HG03066 (cell line): ENCODE measurements at regions not wholly inside any gene's neighbourhood (a gene's known extent, or its start where the extent isn't known, plus 50 kb on each side); places are given as distances from the start of the nearest gene placed in this dataset.
"Not testable (repeated sequence)": the region's sequence is repeated elsewhere in the genome, so short reads cannot be mapped to it uniquely, and the experiment has no call there.

Source experiments
- ATAC-seq: cut with Tn5 transposase; IDR thresholded peaks from one replicate; pipeline ENCODE4 v1.9.1; 2021; ENCODE audit warnings: low read depth; ENCODE audit not compliant: unreplicated experiment

- not testable (repeated sequence) for ATAC-seq
These were observed 66.3 kb downstream of the FAM72C start for GRCh38 chr1:143905214-143906179.

DNA sequence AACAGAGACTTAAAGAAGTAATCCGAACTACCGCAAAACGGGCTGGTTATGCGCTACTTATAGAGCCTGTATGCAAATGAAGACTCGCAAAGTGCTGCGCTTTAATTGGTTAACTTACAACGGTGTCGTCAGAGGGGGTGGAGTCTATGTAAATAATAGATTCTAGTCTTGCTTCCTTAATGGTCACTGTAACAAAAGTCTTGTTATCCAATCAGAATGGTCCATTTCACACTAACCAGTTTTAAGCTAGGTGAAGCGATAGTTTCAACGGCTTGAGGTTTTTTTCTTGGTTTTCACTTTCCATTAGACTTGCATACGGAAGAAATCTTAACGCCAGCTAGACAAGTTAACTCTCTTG lies 67.2 kb downstream of the FAM72C start:
- ATAC-seq = not testable (repeated sequence)

DNA sequence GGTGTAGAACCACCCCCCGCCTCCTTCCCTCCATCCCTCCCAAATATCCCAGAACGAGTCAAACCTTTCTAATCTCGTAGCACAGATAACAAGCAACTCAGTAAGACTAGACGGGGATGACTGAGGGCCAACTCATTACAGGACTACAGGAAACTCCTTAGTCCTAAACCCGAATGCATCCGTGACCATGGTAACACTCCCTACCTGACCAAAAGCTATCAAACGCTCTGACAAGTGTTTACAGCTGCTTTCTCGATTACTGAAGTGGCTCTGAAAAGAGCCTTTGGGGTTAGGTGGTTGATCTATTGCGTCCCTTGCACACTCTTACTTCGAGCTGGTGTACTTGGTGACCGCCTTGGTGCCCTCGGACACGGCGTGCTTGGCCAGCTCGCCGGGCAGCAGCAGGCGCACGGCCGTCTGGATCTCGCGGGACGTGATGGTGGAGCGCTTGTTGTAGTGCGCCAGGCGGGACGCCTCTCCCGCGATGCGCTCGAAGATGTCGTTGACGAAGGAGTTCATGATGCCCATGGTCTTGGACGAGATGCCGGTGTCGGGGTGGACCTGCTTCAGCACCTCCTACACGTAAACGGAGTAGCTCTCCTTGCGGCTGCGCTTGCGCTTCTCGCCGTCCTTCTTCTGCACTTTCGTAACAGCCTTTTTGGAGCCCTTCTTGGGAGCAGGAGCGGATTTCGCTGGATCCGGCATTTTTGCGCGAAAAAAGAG lies 67.7 kb downstream of the FAM72C start:
- ATAC-seq = not testable (repeated sequence)

GRCh38 chr1:143896377-143896776 lies 75.4 kb downstream of the FAM72C start:
- not testable (repeated sequence) for ATAC-seq

DNA sequence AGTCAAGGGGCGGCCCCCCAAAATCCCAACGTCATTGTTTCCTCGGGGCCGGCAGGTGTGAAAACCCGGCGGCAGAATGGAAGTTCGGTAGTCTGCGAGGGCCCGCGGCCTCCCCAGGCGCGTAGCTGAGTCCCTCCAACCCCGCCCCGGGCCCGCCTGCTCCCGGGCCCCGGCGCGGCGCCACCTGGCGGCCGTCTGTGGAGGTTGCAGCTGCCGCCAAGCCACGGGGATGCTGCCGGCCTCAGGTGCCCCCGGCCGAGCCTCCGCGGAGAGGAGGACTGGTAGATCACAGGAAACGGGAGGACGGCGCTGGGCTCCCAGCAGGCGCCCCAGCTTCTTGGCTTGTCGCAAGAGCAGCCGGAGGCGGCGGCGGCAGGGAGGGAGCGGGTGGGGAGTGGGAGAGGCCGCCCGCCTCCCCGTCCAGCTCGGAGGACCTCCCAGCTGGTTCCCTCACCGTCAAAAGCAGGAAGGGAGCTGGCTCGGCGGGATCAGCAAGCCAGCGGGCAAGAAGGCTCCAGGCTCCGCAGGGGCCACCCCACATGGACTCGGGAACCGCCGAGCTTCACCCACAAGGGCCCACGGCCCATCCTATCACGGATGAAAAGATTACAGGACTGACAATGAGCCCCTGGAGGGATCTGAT lies 86.7 kb downstream of the FAM72C start:
- peak; percentile 52 for ATAC-seq

DNA sequence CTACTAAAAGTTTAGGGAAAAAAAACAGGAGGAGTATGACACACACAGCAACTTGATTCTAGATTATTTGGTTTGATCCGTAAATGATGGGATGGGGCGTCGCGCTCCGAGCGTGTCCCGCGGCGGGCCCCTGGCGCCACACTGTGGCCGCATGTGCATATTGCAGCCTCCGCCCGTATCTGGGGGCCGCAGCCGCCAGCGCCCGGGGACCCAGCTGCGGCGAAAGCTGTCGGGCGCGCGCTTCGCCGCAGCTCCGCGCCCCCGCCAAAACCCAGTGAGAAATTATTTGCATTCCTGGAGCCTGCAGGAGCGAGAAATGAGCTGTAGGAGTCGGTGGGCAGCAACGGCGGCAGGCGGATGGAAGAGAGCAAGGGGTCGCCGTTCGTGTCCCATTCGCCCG lies 87.3 kb downstream of the FAM72C start:
- ATAC-seq = peak; percentile 74

GRCh38 chr1:143879757-143880536 lies 91.8 kb downstream of the FAM72C start:
- ATAC-seq = not testable (repeated sequence)

GRCh38 chr1:143875947-143876346 lies 95.8 kb downstream of the FAM72C start:
- not testable (repeated sequence) for ATAC-seq

DNA sequence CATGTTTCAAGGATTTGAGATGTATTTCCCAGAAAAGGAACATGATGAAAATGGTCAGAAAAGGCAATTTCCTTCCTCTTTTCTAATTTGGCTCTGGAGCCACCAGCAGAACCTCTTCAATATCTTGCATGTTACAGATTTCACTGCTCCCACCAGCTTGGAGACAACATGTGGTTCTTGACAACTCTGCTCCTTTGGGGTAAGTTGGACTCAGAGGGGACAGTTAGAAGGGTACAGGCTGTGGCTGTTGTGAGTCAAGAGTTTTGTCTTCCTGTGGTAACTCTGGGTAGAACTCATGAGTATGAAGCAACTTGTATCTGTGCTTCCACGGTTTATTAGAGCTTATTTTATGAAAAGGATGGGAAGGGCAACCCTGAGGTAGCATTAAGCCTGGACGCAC lies 97.2 kb downstream of the FAM72C start:
- ATAC-seq = not testable (repeated sequence)

- ATAC-seq = not testable (repeated sequence)
These were observed 98.1 kb downstream of the FAM72C start for GRCh38 chr1:143873650-143874049.

GRCh38 chr1:143870388-143870787 lies 101.4 kb downstream of the FAM72C start:
- ATAC-seq = not testable (repeated sequence)

DNA sequence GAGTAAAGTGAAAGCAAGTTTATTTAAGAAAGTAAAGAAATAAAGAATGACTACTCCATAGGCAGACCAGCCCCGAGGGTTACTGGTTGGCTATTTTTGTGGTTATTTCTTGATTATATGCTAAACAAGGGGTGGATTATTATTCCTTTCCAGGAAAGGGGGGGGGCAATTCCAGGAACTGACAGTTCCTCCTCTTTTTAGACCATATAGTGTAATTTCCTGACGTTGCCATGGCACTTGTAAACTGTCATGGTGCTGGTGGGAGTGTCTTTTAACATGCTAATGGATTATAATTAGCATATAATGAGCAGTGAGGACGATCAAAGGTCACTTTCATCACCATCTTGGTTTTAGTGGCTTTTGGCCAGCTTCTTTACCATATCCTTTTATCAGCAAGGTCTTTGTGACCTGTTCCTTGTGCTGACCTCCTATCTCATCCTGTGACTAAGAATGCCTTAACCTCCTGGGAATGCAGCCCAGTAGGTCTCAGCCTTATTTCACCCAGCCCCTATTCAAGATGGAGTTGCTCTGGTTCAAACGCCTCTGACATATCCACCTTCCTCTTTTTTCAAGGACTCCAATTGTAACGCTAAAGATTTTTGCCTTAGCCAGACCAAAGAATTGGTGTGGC lies 104.1 kb downstream of the FAM72C start:
- ATAC-seq = not testable (repeated sequence)

GRCh38 chr1:143863901-143864520 lies 107.8 kb downstream of the FAM72C start:
- ATAC-seq = not testable (repeated sequence)

GRCh38 chr1:143862722-143863121 lies 109.1 kb downstream of the FAM72C start:
- ATAC-seq = not testable (repeated sequence)

- ATAC-seq = not testable (repeated sequence)
These were observed 110.5 kb downstream of the FAM72C start for GRCh38 chr1:143861306-143861705.

DNA sequence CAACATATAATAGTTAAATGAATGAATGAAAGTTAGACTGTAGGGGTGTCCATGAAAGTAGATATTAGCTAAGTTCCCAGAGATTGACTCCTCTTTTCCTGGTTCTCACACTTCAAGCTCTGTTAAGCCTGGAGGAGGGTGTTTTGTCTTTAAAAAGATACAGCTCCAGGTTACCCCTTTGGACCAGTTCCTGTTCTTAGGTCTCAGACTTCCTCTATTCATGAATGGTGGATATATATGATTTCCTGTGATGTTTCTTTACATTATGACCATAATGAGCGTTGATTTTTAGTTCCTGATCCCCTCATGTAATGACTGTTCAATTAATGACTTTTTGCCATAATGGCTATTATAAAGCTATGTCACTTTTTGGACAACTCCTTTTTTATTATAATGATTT lies 115.9 kb downstream of the FAM72C start:
- ATAC-seq = not testable (repeated sequence)

DNA sequence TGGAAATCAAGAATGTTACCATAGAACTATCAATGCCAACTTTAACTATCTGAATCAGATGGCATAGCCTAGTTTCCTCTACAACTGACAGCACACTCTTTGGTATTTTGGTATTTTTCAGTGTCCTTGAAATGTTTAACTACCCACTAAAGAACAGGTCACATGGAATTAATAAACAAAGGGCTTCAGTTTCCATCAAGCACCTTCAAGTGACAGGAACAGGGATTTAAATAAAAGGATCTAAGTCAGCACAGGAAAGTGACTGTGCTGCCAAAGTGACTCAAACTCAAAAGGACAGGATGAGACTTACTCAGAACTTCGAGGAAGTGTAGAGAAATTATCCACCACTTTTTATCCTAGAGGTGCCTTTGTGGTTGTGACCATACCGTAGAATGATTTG lies 117.7 kb downstream of the FAM72C start:
- not testable (repeated sequence) for ATAC-seq

GRCh38 chr1:143850637-143851036 lies 121.1 kb downstream of the FAM72C start:
- ATAC-seq = not testable (repeated sequence)

GRCh38 chr1:143848859-143849258 lies 122.9 kb downstream of the FAM72C start:
- not testable (repeated sequence) for ATAC-seq
